ENCODE measurements at regions not wholly inside any gene's neighbourhood (a gene's known extent, or its start where the extent isn't known, plus 50 kb on each side); places are given as distances from the start of the nearest gene placed in this dataset.

GRCh38 chr11:112795911-112796649 is 165.1 kb upstream of the NCAM1 start:
- TF ChIP-seq SP1 (CRISPR knock-in tag; conservative IDR thresholded peaks at IDR 0.05) (no peak), ZNF317 (CRISPR knock-in tag; IDR thresholded peaks at IDR 0.05; ENCODE audit: borderline replicate concordance, low read depth) (no peak), CREM (CRISPR knock-in tag; IDR thresholded peaks at IDR 0.05) (no peak), ATF3 (CRISPR knock-in tag; conservative IDR thresholded peaks at IDR 0.05) (no peak), TEAD1 (CRISPR knock-in tag; IDR thresholded peaks at IDR 0.05) (no peak), ZBTB43 (CRISPR knock-in tag; IDR thresholded peaks at IDR 0.05) (no peak), ATF2 (CRISPR knock-in tag; IDR thresholded peaks at IDR 0.05; ENCODE audit: borderline replicate concordance, low read depth) (no peak), NFYB (CRISPR knock-in tag; conservative IDR thresholded peaks at IDR 0.05; ENCODE audit: low read depth) (no peak), ZNF232 (CRISPR knock-in tag; IDR thresholded peaks at IDR 0.05) (no peak), FOXK1 (CRISPR knock-in tag; IDR thresholded peaks at IDR 0.05) (no peak), NFE2L1 (CRISPR knock-in tag; IDR thresholded peaks at IDR 0.05) (no peak), TEAD4 (CRISPR knock-in tag; IDR thresholded peaks at IDR 0.05) (no peak), ZNF219 (CRISPR knock-in tag; IDR thresholded peaks at IDR 0.05; ENCODE audit: borderline replicate concordance) (no peak), ATF6 (CRISPR knock-in tag; IDR thresholded peaks at IDR 0.05) (no peak), ETV6 (CRISPR knock-in tag; IDR thresholded peaks at IDR 0.05) (no peak), RORB (CRISPR knock-in tag; IDR thresholded peaks at IDR 0.05) (no peak), MXD4 (CRISPR knock-in tag; IDR thresholded peaks at IDR 0.05; ENCODE audit: borderline replicate concordance) (no peak)
- TF ChIP-seq, protein P1, sequence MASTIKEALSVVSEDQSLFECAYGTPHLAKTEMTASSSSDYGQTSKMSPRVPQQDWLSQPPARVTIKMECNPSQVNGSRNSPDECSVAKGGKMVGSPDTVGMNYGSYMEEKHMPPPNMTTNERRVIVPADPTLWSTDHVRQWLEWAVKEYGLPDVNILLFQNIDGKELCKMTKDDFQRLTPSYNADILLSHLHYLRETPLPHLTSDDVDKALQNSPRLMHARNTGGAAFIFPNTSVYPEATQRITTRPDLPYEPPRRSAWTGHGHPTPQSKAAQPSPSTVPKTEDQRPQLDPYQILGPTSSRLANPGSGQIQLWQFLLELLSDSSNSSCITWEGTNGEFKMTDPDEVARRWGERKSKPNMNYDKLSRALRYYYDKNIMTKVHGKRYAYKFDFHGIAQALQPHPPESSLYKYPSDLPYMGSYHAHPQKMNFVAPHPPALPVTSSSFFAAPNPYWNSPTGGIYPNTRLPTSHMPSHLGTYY (CRISPR knock-in tag; IDR thresholded peaks at IDR 0.05), result no peak
- TF ChIP-seq, protein P2, sequence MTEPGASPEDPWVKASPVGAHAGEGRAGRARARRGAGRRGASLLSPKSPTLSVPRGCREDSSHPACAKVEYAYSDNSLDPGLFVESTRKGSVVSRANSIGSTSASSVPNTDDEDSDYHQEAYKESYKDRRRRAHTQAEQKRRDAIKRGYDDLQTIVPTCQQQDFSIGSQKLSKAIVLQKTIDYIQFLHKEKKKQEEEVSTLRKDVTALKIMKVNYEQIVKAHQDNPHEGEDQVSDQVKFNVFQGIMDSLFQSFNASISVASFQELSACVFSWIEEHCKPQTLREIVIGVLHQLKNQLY (CRISPR knock-in tag; IDR thresholded peaks at IDR 0.05), result no peak
- POLR2A ChIA-PET, result no interaction called here
- no peaks in the 10 kb centered on the region for H3K36me3 Mint-ChIP-seq
- H3K27me3 Mint-ChIP-seq (ENCODE audit: low read depth), result no peaks in the 10 kb centered on the region; the same call in 1 of the 2 replicates
- ATAC-seq, result no peak
- no peaks in the 10 kb centered on the region for H3K9me3 Mint-ChIP-seq
- peak overlapping the region; percentile 92; the same call in 1 of the 2 replicates for H3K27ac Mint-ChIP-seq
- H3K4me3 Mint-ChIP-seq, result no peak overlapping the region
- no peak for DNase-seq (ENCODE audit: low spot score)
- peaks cover 57% of the 10 kb centered on the region for H3K4me1 Mint-ChIP-seq
- CTCF ChIA-PET, result interaction anchor here (0.6 to 4.6 kb wide), 16 partner anchors 11 to 945 kb away, joined by 3 to 90 read pairs (median 4); partner anchors contain the start of gene NCAM1

Data from WTC11 (cell line).